HUES48 (cell line): ENCODE measurements at regions not wholly inside any gene's neighbourhood (a gene's known extent, or its start where the extent isn't known, plus 50 kb on each side); places are given as distances from the start of the nearest gene placed in this dataset.

Experiments used
- H3K27ac ChIP-seq: one replicate; pipeline ENCODE4 v1.7.0; 2013; ENCODE audit warnings: low read depth, low read length, inconsistent platforms
- H3K27me3 ChIP-seq: 2 replicates; pipeline ENCODE4 v1.6.1; 2013; ENCODE audit warnings: mild to moderate bottlenecking, low read length; ENCODE audit not compliant: control insufficient read depth, insufficient read depth
- H3K36me3 ChIP-seq: 2 replicates; pipeline ENCODE4 v1.6.1; 2013; ENCODE audit warnings: low read length; ENCODE audit not compliant: control insufficient read depth, insufficient read depth
- H3K4me1 ChIP-seq: 2 replicates; pipeline ENCODE4 v1.6.1; 2013; ENCODE audit warnings: mild to moderate bottlenecking, low read length; ENCODE audit not compliant: control insufficient read depth, insufficient read depth
- H3K4me3 ChIP-seq: 2 replicates; pipeline ENCODE4 v1.5.1; 2013; ENCODE audit warnings: mild to moderate bottlenecking, low read depth, low read length
- H3K9ac ChIP-seq: 2 replicates; pipeline ENCODE4 v1.6.1; 2013; ENCODE audit warnings: mild to moderate bottlenecking, low read depth, low read length, moderate library complexity
- H3K9me3 ChIP-seq: 2 replicates; pipeline ENCODE4 v1.6.1; 2013; ENCODE audit warnings: low read length; ENCODE audit not compliant: control insufficient read depth, insufficient read depth

DNA sequence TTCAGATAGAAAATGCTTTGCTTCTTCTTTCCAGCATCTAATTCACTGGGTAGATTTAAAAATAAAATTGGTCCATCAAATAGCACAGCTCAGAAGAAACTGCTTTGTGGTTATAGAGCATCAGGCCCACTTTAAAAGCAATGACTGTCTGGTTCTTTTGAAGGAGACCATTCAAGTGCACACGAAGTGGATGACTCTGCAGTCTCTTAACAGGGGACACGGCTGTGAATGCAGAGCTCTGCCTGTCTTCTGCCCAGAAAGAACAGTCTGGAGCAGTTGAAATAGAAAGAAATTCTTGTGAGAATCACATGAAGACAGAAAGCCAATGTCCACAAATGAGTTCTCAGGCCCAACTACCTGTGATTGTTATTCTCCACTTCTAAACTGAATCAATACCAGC lies 138.7 kb upstream of the PLEKHA5 start:
- Histone ChIP-seq H3K27me3 (no peaks in the 10 kb centered on the region), H3K9ac (no peak overlapping the region), H3K27ac (no peak overlapping the region), H3K36me3 (no peaks in the 10 kb centered on the region), H3K4me1 (no peaks in the 10 kb centered on the region; the same call in 1 of the 2 replicates), H3K4me3 (no peak overlapping the region), H3K9me3 (no peaks in the 10 kb centered on the region)

DNA sequence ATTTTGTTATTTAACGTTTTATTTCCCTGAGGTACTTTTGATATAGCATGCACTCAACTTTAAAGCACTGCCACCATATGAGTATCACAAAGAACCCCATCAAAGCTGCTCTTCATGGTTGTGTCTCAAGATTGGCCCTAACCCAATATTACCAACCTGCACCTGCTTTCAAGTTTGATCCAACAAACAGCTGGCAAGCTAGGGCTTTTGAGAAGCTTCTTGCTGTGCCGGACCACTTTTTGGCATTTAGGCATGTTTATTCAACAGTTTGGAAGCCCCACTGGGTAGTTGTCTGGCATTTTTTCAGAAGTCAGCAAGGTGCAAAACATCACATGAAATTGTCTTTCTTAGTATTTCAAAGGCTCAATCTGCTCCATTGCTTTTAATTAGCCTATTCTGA lies 137.2 kb upstream of the PLEKHA5 start:
- Histone ChIP-seq H3K4me1 (no peaks in the 10 kb centered on the region; the same call in 1 of the 2 replicates), H3K9ac (no peak overlapping the region), H3K4me3 (no peak overlapping the region), H3K36me3 (no peaks in the 10 kb centered on the region), H3K9me3 (no peaks in the 10 kb centered on the region), H3K27ac (no peak overlapping the region), H3K27me3 (no peaks in the 10 kb centered on the region)

DNA sequence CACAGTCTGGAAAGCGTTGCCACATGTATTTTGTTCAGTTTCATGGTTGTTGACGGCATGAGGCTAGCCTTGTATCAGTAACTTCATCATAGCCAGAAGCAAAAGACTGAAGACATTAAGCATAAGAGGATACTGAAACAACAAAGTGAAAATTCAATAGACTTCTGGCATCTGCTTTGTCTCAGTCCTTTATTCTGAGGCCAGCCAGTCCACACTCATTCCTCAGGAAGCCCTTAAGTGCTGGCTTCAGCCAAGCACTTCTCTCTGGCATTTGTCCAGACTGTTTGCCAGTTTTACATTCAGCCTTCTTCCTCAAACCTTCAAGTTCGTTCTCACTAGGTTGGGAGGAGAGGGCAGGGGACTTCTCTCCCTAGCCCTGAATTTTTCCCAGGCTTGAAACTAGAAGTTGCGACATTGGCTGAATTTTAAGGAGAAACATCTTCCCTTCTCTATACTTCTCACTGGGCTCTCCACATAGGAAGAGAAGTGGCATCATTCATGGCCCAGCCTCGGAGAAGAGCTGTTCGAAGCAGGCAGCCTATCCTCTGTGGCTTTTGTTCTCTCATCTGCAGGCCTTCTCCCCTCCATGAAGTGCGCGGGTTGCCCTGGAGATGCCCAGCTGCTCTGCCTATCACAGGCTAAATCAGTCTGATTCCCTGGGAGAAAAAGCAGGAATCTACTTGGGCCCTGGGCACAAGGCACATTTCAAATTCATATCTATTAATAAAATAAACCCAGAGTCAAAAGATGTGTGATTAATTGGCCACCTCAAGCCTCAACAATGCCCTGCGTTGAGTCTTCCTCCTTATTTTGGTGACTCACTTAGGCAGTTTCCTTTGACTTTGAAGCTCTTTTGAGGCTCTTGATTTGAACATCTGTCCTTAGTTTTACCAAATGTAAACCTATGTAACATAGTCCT lies 130.9 kb upstream of the PLEKHA5 start:
- no peaks in the 10 kb centered on the region for H3K9me3 ChIP-seq
- no peak overlapping the region for H3K27ac ChIP-seq
- no peak overlapping the region for H3K4me3 ChIP-seq
- peaks cover 21% of the 10 kb centered on the region for H3K4me1 ChIP-seq
- H3K9ac ChIP-seq = no peak overlapping the region
- H3K27me3 ChIP-seq = no peaks in the 10 kb centered on the region
- H3K36me3 ChIP-seq = no peaks in the 10 kb centered on the region

DNA sequence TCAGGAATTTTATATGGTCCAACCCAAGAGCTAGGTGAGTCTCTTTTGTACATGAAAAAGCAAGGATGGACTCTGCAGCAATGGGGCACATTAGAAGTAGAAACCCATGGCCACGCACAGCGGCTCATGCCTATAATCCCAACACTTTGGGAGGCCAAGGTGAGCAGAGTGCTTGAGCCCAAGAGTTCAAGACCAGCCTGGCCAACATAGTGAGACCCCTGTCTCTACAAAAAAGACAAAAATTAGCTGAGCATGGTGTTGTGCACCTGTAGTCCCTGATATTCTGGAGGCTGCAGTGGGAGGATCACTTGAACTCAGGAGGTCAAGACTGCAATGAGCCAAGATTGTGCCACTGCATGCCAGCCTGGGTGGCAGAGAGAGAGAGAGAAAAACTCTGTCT lies 128.7 kb upstream of the PLEKHA5 start:
- no peaks in the 10 kb centered on the region for H3K36me3 ChIP-seq
- H3K4me1 ChIP-seq = peaks cover 43% of the 10 kb centered on the region
- H3K4me3 ChIP-seq = no peak overlapping the region
- no peak overlapping the region for H3K9ac ChIP-seq
- no peaks in the 10 kb centered on the region for H3K27me3 ChIP-seq
- H3K27ac ChIP-seq = no peak overlapping the region
- H3K9me3 ChIP-seq = no peaks in the 10 kb centered on the region

DNA sequence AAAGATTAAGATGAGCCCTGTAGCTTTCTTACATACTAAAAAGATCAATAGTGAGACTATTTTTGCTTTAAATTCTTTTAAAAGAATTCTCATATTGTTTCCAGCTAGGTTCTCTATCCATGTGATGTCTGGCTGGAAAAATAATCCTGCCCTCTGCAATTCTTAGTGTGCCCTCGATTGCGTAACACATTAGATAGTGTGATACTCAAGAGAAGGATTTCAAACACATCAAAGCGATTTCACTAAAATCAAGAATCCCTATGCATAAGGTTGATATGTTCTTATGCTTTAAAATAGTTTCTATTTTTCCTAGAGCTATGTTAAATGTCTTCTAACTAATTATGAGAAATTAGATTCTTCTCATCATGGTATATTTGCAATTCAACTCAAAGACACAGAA lies 127.3 kb upstream of the PLEKHA5 start:
- Histone ChIP-seq H3K36me3 (no peaks in the 10 kb centered on the region), H3K4me3 (no peak overlapping the region), H3K9me3 (no peaks in the 10 kb centered on the region), H3K27ac (no peak overlapping the region), H3K4me1 (peaks cover 56% of the 10 kb centered on the region), H3K9ac (no peak overlapping the region), H3K27me3 (no peaks in the 10 kb centered on the region)

DNA sequence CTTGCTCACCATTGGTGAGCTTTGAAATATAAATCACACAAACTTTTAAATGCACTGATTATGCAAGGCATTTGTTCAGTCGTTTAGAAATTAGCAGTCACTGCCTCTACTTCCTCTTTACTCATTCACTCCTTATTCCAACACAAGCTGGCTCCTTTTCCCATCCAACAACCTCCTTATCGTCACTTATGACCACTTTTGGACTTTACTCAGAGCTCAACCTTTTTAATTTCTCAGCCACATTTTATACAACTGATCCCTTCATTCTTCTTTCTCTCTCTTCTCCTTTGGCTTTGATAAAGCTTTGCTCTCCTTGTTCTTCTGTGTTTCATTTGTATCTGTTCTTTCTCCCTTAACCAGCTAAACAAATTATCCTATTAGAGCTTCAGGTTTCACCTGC lies 126.4 kb upstream of the PLEKHA5 start:
- Histone ChIP-seq H3K9ac (peak overlapping the region; percentile 0; the same call in 1 of the 2 replicates), H3K4me1 (peaks cover 61% of the 10 kb centered on the region), H3K4me3 (no peak overlapping the region), H3K9me3 (no peaks in the 10 kb centered on the region), H3K27me3 (no peaks in the 10 kb centered on the region), H3K36me3 (no peaks in the 10 kb centered on the region), H3K27ac (peak overlapping the region; percentile 92)

DNA sequence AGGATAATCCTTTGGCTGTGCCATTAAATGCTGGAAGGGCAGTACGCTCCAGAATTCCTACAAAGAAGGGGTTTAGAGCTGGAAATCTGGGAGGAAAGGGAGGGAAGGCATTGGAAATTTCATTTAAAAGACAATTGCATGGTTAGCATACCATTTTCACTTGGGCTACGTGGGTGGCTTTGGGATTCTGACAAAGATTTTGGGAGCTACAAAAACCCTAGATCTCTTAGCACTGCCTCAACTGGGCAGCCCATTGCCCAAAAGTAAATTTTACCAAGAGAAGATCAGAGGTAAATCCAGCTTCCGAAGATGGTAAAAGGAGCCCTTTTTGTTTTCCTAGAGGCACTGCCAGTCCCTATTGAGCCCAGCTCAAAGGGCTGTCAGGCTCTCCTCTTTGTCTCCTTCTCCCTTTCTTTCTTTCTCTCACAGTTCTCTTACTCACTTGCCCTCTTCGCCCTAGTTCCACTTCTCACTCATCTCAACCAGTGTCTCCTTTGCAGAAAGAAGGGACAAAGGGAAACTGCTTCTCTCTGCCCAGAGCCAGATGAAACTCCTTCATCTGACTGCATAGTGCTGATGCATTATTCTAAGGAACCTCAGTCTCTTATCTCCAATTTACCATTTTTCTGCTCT lies 125.4 kb upstream of the PLEKHA5 start:
- Histone ChIP-seq H3K9me3 (no peaks in the 10 kb centered on the region), H3K4me3 (peak overlapping the region; percentile 30), H3K27me3 (no peaks in the 10 kb centered on the region), H3K4me1 (peaks cover 61% of the 10 kb centered on the region), H3K9ac (peak overlapping the region; percentile 52), H3K36me3 (no peaks in the 10 kb centered on the region), H3K27ac (peak overlapping the region; percentile 92)

DNA sequence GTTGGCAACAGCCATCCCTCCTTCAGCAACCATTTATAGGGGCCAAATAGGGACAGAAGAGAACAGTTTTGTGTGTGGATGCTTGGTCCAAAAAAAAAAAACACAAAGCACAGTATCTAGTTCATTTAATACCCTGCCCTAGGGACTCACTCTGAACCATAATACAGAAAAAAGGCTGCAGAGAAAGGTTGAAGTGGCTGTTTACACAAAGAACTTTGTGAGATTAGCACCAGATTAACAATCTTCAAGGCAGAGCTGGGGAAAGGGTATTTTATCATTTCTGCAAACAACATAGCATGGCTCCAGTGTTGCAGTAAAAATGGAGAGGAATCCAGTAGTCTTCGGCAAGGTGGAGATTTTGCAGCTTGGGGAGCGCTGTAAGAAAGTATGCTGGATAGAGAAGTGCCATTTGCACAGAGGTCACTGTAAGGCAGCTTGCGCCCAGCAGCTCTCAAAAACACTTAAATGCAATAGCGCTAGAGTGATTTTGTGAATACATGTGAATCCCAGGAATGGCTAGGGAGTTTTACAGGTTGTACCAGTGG lies 124.2 kb upstream of the PLEKHA5 start:
- Histone ChIP-seq H3K9ac (no peak overlapping the region), H3K4me1 (peaks cover 69% of the 10 kb centered on the region), H3K9me3 (no peaks in the 10 kb centered on the region)

DNA sequence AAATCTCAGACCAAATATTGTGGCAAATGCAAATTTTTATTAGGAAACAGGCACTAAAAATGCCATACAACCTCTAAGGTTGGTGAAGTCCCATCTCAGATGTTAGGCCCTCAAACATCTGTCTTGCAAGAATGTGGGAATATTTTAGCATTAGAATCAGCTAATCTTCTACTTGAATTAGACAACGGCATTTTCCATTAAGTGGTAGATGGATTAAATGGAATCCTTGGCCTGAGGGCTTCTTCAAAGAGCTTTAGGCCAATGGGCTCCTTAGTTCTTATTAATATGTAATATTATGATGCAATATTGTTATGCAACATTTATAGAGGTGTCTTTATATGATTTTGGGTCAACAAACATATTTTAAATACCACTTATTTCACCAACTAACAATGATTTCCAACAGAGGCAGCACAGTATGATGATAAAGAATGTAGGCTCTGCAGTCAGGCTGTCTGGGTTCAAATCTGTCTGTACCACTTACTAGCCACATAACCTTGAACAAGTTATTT lies 122.9 kb upstream of the PLEKHA5 start:
- H3K4me3 ChIP-seq = no peak overlapping the region
- H3K27me3 ChIP-seq = no peaks in the 10 kb centered on the region
- H3K9me3 ChIP-seq = no peaks in the 10 kb centered on the region
- H3K36me3 ChIP-seq = no peaks in the 10 kb centered on the region
- peaks cover 68% of the 10 kb centered on the region for H3K4me1 ChIP-seq
- H3K27ac ChIP-seq = no peak overlapping the region
- H3K9ac ChIP-seq = no peak overlapping the region

More for the DNA sequence above, 124.2 kb upstream of the PLEKHA5 start:
- Histone ChIP-seq H3K27ac (peak overlapping the region; percentile 92), H3K27me3 (no peaks in the 10 kb centered on the region), H3K36me3 (no peaks in the 10 kb centered on the region), H3K4me3 (no peak overlapping the region)

DNA sequence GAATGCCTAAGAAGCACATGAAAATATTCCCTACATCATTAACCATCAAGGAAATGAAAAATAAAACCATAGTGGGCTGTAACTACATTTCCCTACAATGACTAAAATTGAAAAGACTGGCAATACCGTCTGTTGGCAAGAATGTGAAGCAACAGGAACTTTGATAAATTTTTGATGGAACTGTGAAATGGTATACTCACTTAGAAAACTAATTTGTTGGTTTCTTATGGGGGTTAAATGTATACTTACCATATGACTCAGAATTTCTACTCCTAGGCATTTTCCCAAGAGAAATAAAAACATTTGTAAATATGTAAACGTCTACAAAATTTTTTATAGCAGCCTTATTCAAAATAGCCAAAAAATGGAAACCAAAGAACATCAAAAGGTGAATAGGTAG lies 121.4 kb upstream of the PLEKHA5 start:
- Histone ChIP-seq H3K9me3 (no peaks in the 10 kb centered on the region), H3K27ac (no peak overlapping the region), H3K36me3 (no peaks in the 10 kb centered on the region), H3K4me3 (no peak overlapping the region), H3K4me1 (peaks cover 57% of the 10 kb centered on the region), H3K27me3 (no peaks in the 10 kb centered on the region), H3K9ac (no peak overlapping the region)

DNA sequence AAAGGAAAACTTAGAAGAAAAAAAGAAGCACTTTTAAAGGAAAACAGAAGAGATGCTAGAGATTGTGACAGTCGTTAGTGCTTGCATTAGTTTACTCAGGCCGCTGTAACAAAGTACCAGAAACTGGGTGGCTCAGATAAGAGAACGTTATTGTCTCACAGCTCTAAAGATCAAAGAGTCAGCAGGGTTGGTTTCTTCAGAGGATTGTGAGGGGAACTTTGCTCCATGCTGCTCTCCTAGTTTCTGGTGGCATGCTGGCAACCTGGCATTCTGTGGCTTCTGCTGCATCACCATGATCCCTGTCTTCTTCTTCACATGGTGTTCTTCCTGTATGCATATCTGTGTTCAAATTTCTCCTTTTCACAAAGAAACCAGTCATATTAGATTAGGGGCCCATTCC lies 119.4 kb upstream of the PLEKHA5 start:
- H3K27me3 ChIP-seq = no peaks in the 10 kb centered on the region
- no peak overlapping the region for H3K9ac ChIP-seq
- H3K27ac ChIP-seq = no peak overlapping the region
- H3K9me3 ChIP-seq = no peaks in the 10 kb centered on the region
- H3K4me1 ChIP-seq = peaks cover 47% of the 10 kb centered on the region
- no peaks in the 10 kb centered on the region for H3K36me3 ChIP-seq
- H3K4me3 ChIP-seq = no peak overlapping the region
